Neural crest cell (in vitro differentiated cells): ENCODE measurements at regions not wholly inside any gene's neighbourhood (a gene's known extent, or its start where the extent isn't known, plus 50 kb on each side); places are given as distances from the start of the nearest gene placed in this dataset.

Experiments
- DNase-seq: peaks from one replicate; pipeline ENCODE4 v3.0.0; 2021; ENCODE audit warnings: low read depth, mixed read lengths, low spot score
- H3K27ac Mint-ChIP-seq: one replicate; pipeline ENCODE4 v1.8.0; 2021; ENCODE audit warnings: mild to moderate bottlenecking, mixed read lengths; ENCODE audit not compliant: unreplicated experiment
- H3K27me3 Mint-ChIP-seq: 2 replicates; pipeline ENCODE4 v1.8.0; 2021; ENCODE audit warnings: low read depth, mild to moderate bottlenecking, mixed read lengths
- H3K36me3 Mint-ChIP-seq: 2 replicates; pipeline ENCODE4 v1.8.0; 2021; ENCODE audit warnings: low read depth, mild to moderate bottlenecking, mixed read lengths
- H3K4me1 Mint-ChIP-seq: 2 replicates; pipeline ENCODE4 v1.8.0; 2021; ENCODE audit warnings: mixed read lengths
- H3K4me3 Mint-ChIP-seq: one replicate; pipeline ENCODE4 v1.8.0; 2021; ENCODE audit warnings: mild to moderate bottlenecking, mixed read lengths
- H3K9me3 Mint-ChIP-seq: 2 replicates; pipeline ENCODE4 v1.8.0; 2021; ENCODE audit warnings: mixed read lengths
- TF ChIP-seq, protein P1 (sequence below): fragments of 200-600 bp; sonication (generic); conservative IDR thresholded peaks from 2 replicates; pipeline ENCODE4 v1.5.0; 2021; ENCODE audit warnings: antibody characterized with exemption, mild to moderate bottlenecking

DNA sequence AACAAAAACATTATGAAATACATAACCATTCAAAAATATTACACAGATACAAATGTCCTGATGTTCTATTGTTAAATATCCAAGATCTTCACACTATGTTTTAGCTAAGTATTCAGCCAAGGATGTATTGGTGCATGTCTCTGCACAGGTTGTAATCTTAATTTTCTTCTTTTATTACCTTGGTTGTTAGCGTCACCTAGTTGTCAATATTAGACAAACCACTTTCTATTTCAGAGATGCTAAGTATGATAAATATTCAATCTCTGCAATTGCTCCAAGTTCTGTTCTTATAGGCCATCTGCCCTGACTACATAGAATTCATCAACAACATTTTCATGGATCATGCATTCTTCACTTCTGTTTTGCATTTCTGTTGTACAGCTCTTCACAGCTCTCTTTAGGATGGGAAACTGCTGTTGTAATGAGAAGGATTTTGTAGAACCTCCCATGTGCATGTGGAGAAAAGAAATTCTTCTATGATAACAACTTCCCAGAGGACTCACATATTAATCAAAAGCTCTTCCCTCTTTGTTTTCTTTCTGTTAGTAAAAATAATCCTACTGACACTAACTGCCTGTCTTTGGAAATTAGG is 380.1 kb downstream of the NUF2 start:
- H3K9me3 Mint-ChIP-seq, result no peaks in the 10 kb centered on the region
- no peak overlapping the region for H3K4me3 Mint-ChIP-seq
- no peak for DNase-seq
- no peaks in the 10 kb centered on the region for H3K4me1 Mint-ChIP-seq
- TF ChIP-seq, protein P1, sequence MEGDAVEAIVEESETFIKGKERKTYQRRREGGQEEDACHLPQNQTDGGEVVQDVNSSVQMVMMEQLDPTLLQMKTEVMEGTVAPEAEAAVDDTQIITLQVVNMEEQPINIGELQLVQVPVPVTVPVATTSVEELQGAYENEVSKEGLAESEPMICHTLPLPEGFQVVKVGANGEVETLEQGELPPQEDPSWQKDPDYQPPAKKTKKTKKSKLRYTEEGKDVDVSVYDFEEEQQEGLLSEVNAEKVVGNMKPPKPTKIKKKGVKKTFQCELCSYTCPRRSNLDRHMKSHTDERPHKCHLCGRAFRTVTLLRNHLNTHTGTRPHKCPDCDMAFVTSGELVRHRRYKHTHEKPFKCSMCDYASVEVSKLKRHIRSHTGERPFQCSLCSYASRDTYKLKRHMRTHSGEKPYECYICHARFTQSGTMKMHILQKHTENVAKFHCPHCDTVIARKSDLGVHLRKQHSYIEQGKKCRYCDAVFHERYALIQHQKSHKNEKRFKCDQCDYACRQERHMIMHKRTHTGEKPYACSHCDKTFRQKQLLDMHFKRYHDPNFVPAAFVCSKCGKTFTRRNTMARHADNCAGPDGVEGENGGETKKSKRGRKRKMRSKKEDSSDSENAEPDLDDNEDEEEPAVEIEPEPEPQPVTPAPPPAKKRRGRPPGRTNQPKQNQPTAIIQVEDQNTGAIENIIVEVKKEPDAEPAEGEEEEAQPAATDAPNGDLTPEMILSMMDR, result no peak
- H3K36me3 Mint-ChIP-seq, result no peaks in the 10 kb centered on the region
- H3K27ac Mint-ChIP-seq, result no peak overlapping the region
- no peaks in the 10 kb centered on the region for H3K27me3 Mint-ChIP-seq

DNA sequence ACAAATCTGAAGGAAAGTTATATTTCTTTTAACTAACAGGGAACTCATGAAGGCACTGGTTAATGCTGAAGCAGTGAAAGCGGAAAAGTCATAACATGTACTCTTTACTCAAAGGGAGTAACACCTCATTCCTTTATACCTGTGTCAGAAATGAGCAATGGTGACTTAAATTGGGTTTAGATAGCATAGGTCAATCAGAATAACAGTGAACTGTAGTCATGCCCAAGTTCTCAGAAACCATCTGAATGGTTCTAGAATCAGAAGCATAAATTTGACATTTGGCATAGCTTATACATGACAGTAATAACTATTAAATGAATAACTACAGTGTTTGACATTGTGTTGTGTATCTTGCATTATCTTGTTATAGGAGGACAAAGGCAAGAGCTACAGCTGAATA is 382.0 kb downstream of the NUF2 start:
- Mint-ChIP-seq H3K27me3 (no peaks in the 10 kb centered on the region), H3K4me1 (no peaks in the 10 kb centered on the region), H3K4me3 (no peak overlapping the region), H3K27ac (no peak overlapping the region), H3K36me3 (no peaks in the 10 kb centered on the region), H3K9me3 (no peaks in the 10 kb centered on the region)
- DNase-seq, result no peak
- TF ChIP-seq, protein P1, result no peak

DNA sequence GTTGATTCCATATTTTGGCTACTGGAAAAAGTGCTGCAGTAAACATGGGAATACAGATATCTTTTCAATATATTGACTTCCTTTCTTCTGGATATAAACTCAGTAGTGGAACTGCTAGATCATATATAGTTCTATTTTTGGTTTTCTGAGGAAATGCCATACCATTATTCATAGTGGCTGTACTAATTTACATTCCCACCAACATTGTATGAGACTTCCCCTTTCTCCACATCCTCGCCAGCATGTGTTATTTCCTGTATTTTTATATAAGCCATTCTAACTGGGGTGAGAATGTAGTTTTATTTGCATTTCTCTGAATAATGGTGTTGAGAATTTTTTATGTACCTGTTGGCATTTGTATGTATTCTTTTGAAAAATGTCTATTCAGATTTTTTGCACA is 385.2 kb downstream of the NUF2 start:
- H3K9me3 Mint-ChIP-seq, result no peaks in the 10 kb centered on the region
- H3K4me3 Mint-ChIP-seq, result no peak overlapping the region
- H3K36me3 Mint-ChIP-seq, result no peaks in the 10 kb centered on the region
- no peak for DNase-seq
- H3K27me3 Mint-ChIP-seq, result no peaks in the 10 kb centered on the region
- TF ChIP-seq, protein P1, result no peak
- no peaks in the 10 kb centered on the region for H3K4me1 Mint-ChIP-seq
- no peak overlapping the region for H3K27ac Mint-ChIP-seq

DNA sequence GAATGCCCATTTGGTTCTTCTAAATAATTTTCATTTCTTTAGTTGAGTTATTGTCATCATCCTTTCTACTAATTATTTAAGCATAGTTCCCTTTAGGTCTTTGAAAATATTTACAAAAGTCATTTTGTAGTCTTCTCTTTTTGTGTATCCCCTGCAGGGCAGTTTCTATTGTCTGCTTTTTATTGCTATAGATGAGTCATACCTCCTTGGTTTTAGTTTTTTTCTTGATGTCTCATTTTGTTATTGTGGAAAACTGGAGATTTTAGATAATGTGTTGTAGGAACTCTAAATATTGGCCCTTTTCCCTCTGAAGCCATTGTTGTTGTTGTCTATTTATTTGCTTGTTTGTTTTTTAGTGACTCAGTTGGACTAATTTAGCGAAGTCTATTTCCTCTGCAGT is 387.9 kb downstream of the NUF2 start:
- DNase-seq, result no peak
- Mint-ChIP-seq H3K9me3 (no peaks in the 10 kb centered on the region), H3K4me3 (no peak overlapping the region), H3K4me1 (no peaks in the 10 kb centered on the region), H3K36me3 (no peaks in the 10 kb centered on the region), H3K27ac (no peak overlapping the region), H3K27me3 (no peaks in the 10 kb centered on the region)
- TF ChIP-seq, protein P1, result no peak

DNA sequence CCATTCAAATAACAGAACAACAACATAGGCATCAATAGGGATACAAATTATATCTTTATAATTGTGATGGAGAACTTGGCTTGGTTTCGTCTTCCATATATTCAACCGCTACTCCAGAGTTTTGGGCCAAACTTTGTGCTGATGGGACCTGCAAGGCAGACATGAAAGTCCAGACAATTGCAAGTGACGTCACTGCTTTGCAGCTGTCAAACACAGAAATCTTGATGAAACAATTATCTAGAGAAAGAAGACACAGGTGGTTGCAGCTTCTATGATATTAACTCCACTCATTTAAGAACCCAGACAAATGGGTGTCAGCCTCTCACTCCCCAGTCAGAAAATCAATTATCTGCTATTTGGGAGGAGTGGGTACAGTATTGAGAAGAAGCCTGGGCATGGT is 390.6 kb downstream of the NUF2 start:
- Mint-ChIP-seq H3K4me3 (no peak overlapping the region), H3K36me3 (no peaks in the 10 kb centered on the region), H3K27ac (no peak overlapping the region)

More for the DNA sequence above, 390.6 kb downstream of the NUF2 start:
- Mint-ChIP-seq H3K27me3 (no peaks in the 10 kb centered on the region), H3K4me1 (no peaks in the 10 kb centered on the region), H3K9me3 (no peaks in the 10 kb centered on the region)
- TF ChIP-seq, protein P1, result no peak
- DNase-seq, result no peak
